Kidney glomerular epithelial cell (primary cell): ENCODE measurements at regions not wholly inside any gene's neighbourhood (a gene's known extent, or its start where the extent isn't known, plus 50 kb on each side); places are given as distances from the start of the nearest gene placed in this dataset.

Experiments used
- DNase-seq: peaks from one replicate; lab custom pipeline; 2025; lab: John Stamatoyannopoulos, UW

- no peak for DNase-seq
Measured at GRCh38 chr2:145146691-145147090, 626.8 kb upstream of the ZEB2 start.

GRCh38 chr2:145144131-145144728, 624.3 kb upstream of the ZEB2 start:
- DNase-seq, result no peak

GRCh38 chr2:145141981-145142380, 622.1 kb upstream of the ZEB2 start:
- no peak for DNase-seq

- DNase-seq, result no peak
Measured at GRCh38 chr2:145140658-145141057, 620.7 kb upstream of the ZEB2 start.

GRCh38 chr2:145138626-145139025, 618.7 kb upstream of the ZEB2 start:
- DNase-seq, result no peak

- no peak for DNase-seq
Measured at GRCh38 chr2:145137901-145138300, 618.0 kb upstream of the ZEB2 start.

GRCh38 chr2:145137211-145137610, 617.3 kb upstream of the ZEB2 start:
- DNase-seq, result no peak

GRCh38 chr2:145136702-145137101, 616.8 kb upstream of the ZEB2 start:
- DNase-seq, result no peak

GRCh38 chr2:145126146-145126545, 606.2 kb upstream of the ZEB2 start:
- no peak for DNase-seq

- no peak for DNase-seq
Measured at GRCh38 chr2:145124085-145124484, 604.2 kb upstream of the ZEB2 start.

GRCh38 chr2:145123606-145124005, 603.7 kb upstream of the ZEB2 start:
- no peak for DNase-seq

GRCh38 chr2:145119225-145119624, 599.3 kb upstream of the ZEB2 start:
- DNase-seq, result no peak

GRCh38 chr2:145116834-145117725, 597.2 kb upstream of the ZEB2 start:
- no peak for DNase-seq

GRCh38 chr2:145116056-145116455, 596.1 kb upstream of the ZEB2 start:
- no peak for DNase-seq

GRCh38 chr2:145114726-145115125, 594.8 kb upstream of the ZEB2 start:
- DNase-seq, result no peak

GRCh38 chr2:145112467-145112866, 592.5 kb upstream of the ZEB2 start:
- DNase-seq, result no peak

GRCh38 chr2:145110668-145111356, 590.9 kb upstream of the ZEB2 start:
- peak; percentile 40 for DNase-seq

GRCh38 chr2:145108959-145109710, 589.2 kb upstream of the ZEB2 start:
- no peak for DNase-seq

GRCh38 chr2:145108361-145108778, 588.5 kb upstream of the ZEB2 start:
- peak; percentile 33 for DNase-seq

GRCh38 chr2:145106293-145106692, 586.4 kb upstream of the ZEB2 start:
- DNase-seq, result no peak

GRCh38 chr2:145102706-145103105, 582.8 kb upstream of the ZEB2 start:
- no peak for DNase-seq

- DNase-seq, result no peak
Measured at GRCh38 chr2:145100301-145100700, 580.4 kb upstream of the ZEB2 start.
